Left lung (tissue), 4 donors: ENCODE measurements at regions not wholly inside any gene's neighbourhood (a gene's known extent, or its start where the extent isn't known, plus 50 kb on each side); places are given as distances from the start of the nearest gene placed in this dataset.

ENCODE experiments used
- ATAC-seq: fragments of 200-7000 bp; cut with Tn5 transposase; one replicate; pipeline ENCODE4 v1.9.1; 2020; ENCODE audit warnings: moderate library complexity
- DNase-seq, 4 donors: peaks; one replicate each; pipeline ENCODE4 v3.0.0-alpha.2; 2013 to 2020
- H3K27ac ChIP-seq, 2 donors: fragments of 200-600 bp; sonication (generic) in 1 of 2; one replicate each; pipeline versions ENCODE4 v1.5.0 to v1.8.0; 2020 to 2021
- H3K27me3 ChIP-seq, 2 donors: fragments of 200-600 bp; sonication (generic) in 1 of 2; one replicate each; pipeline versions ENCODE4 v1.5.0 to v1.8.0; 2020 to 2021
- H3K36me3 ChIP-seq, 2 donors: fragments of 200-600 bp; sonication (generic) in 1 of 2; one replicate each; pipeline versions ENCODE4 v1.5.0 to v1.8.0; 2020 to 2021
- H3K4me1 ChIP-seq, 2 donors: fragments of 200-600 bp; one replicate each; pipeline ENCODE4 v1.8.0; 2021
- H3K4me3 ChIP-seq, 2 donors: fragments of 200-600 bp; sonication (generic) in 1 of 2; one replicate each; pipeline versions ENCODE4 v1.5.0 to v1.8.0; 2020 to 2021; ENCODE audit warnings: mild to moderate bottlenecking in 1 of 2
- H3K9me3 ChIP-seq, 2 donors: fragments of 200-600 bp; sonication (generic) in 1 of 2; one replicate each; pipeline versions ENCODE4 v1.5.0 to v1.8.0; 2020 to 2021
- intact Hi-C, 2 donors: fragments of 100-400 bp; cut with DNase I; formaldehyde crosslinking; loops; one replicate each; pipeline versions ENCODE4 v1.11.2 to v1.14.2; 2022
- TF ChIP-seq, protein P1 (sequence below), 2 donors: fragments of 200-600 bp; sonication (generic) in 1 of 2; IDR thresholded peaks; one replicate each; pipeline versions ENCODE4 v1.5.0 to v1.8.0; 2021; ENCODE audit warnings: antibody characterized with exemption in 2 of 2
- donor health status: DM: no; HTN: yes; CAD: no.
- donor health status: DM: no; HTN: no; CAD: no.

GRCh38 chr10:57460540-57460939 lies 807.2 kb downstream of the IPMK start:
- no peaks in the 10 kb centered on the region for H3K27me3 ChIP-seq
- intact Hi-C loops = no loop called here
- no peaks in the 10 kb centered on the region for H3K9me3 ChIP-seq
- H3K4me1 ChIP-seq = no peaks in the 10 kb centered on the region
- ATAC-seq = no peak
- H3K36me3 ChIP-seq = no peaks in the 10 kb centered on the region
- DNase-seq = no peak
- no peak overlapping the region for H3K27ac ChIP-seq
- TF ChIP-seq, protein P1, sequence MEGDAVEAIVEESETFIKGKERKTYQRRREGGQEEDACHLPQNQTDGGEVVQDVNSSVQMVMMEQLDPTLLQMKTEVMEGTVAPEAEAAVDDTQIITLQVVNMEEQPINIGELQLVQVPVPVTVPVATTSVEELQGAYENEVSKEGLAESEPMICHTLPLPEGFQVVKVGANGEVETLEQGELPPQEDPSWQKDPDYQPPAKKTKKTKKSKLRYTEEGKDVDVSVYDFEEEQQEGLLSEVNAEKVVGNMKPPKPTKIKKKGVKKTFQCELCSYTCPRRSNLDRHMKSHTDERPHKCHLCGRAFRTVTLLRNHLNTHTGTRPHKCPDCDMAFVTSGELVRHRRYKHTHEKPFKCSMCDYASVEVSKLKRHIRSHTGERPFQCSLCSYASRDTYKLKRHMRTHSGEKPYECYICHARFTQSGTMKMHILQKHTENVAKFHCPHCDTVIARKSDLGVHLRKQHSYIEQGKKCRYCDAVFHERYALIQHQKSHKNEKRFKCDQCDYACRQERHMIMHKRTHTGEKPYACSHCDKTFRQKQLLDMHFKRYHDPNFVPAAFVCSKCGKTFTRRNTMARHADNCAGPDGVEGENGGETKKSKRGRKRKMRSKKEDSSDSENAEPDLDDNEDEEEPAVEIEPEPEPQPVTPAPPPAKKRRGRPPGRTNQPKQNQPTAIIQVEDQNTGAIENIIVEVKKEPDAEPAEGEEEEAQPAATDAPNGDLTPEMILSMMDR (IDR thresholded peaks at IDR 0.05) = no peak
- no peak overlapping the region for H3K4me3 ChIP-seq

- no peaks in the 10 kb centered on the region for H3K36me3 ChIP-seq
- H3K27me3 ChIP-seq = no peaks in the 10 kb centered on the region
- no peaks in the 10 kb centered on the region for H3K4me1 ChIP-seq
- intact Hi-C loops = no loop called here
- no peak for DNase-seq
- H3K4me3 ChIP-seq = no peak overlapping the region
- TF ChIP-seq, protein P1 (IDR thresholded peaks at IDR 0.05) = no peak
- H3K9me3 ChIP-seq = no peaks in the 10 kb centered on the region
- no peak for ATAC-seq
- H3K27ac ChIP-seq = no peak overlapping the region
Observed at GRCh38 chr10:57457972-57458512, 809.7 kb downstream of the IPMK start.

DNA sequence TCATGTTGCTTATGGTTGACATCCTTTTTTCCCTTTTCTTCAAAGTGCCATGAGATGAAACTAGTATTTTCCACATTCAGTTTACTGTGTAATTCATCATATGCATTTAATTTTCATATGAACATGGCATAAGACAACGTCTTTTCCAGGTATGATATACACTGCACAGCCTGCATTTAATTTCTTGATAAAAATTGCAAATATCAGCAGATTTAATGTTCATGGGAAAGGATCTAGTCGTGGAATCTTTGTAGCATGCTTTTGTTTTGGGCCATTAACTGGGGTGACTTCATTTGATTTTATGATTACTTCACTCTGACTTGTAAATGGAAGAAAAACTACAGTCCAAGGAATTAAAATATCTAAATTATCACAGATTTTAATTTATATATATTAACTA lies 837.3 kb downstream of the IPMK start:
- H3K27ac ChIP-seq = no peak overlapping the region
- H3K4me1 ChIP-seq = no peaks in the 10 kb centered on the region
- H3K36me3 ChIP-seq = no peaks in the 10 kb centered on the region
- intact Hi-C loops = no loop called here
- DNase-seq (no peak), ATAC-seq (no peak)
- no peak overlapping the region for H3K4me3 ChIP-seq
- H3K27me3 ChIP-seq = no peaks in the 10 kb centered on the region
- no peaks in the 10 kb centered on the region for H3K9me3 ChIP-seq
- TF ChIP-seq, protein P1 (IDR thresholded peaks at IDR 0.05) = no peak

DNA sequence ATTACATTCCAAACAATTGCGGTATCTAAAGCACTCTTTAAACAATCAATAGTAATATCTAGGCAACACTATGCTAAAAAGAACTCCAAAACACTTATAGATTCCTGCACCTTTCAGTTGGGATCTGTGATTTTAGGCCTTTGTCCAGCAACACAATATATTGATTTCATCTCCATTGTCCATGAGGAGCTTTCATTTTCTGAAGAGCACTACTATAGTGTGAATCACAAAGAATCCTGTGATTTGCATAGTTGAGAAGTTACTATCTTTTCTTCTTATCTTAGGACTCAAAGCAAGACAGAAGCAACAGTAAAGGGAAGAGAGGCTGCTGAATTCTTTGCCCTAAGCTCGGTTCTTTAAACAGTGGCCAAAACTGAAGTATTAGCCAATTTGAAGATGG lies 846.8 kb downstream of the IPMK start:
- ATAC-seq (no peak), DNase-seq (no peak)
- intact Hi-C loops = no loop called here
- no peaks in the 10 kb centered on the region for H3K36me3 ChIP-seq
- no peak overlapping the region for H3K27ac ChIP-seq
- H3K27me3 ChIP-seq = no peaks in the 10 kb centered on the region
- TF ChIP-seq, protein P1 (IDR thresholded peaks at IDR 0.05) = no peak
- no peak overlapping the region for H3K4me3 ChIP-seq
- no peaks in the 10 kb centered on the region for H3K4me1 ChIP-seq
- peaks cover 0 to 3% of the 10 kb centered on the region in 2 donors for H3K9me3 ChIP-seq

DNA sequence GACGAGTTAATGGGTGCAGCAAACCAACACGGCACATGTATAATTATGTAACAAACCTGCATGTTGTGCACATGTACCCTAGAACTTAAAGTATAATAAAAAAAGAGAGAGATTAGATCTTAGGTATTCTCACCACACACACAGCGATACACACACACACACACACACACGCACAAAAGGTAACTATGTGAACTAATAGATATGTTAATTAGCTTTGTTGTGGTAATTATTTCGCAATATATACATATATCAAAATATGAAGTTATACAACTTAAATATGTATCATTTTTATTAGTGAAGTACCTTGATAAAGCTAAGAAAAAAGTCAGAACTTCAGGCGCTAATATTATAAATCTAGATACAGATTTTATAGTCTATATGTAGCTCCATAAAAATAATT lies 849.2 kb downstream of the IPMK start:
- H3K4me3 ChIP-seq = no peak overlapping the region
- H3K27me3 ChIP-seq = no peaks in the 10 kb centered on the region
- no peak for ATAC-seq
- H3K36me3 ChIP-seq = no peaks in the 10 kb centered on the region
- no peaks in the 10 kb centered on the region for H3K4me1 ChIP-seq
- intact Hi-C loops = no loop called here
- peaks cover 0 to 9% of the 10 kb centered on the region in 2 donors for H3K9me3 ChIP-seq
- no peak for DNase-seq
- no peak overlapping the region for H3K27ac ChIP-seq
- TF ChIP-seq, protein P1 (IDR thresholded peaks at IDR 0.05) = no peak
